ENCODE measurements at regions not wholly inside any gene's neighbourhood (a gene's known extent, or its start where the extent isn't known, plus 50 kb on each side); places are given as distances from the start of the nearest gene placed in this dataset.

- TF ChIP-seq STAT5B (CRISPR knock-in tag; IDR thresholded peaks at IDR 0.05) (no peak), ZNF468 (CRISPR knock-in tag; IDR thresholded peaks at IDR 0.05) (no peak), POLR2A (IDR thresholded peaks at IDR 0.05; ENCODE audit: insufficient read depth in 1 of 2, low read depth in 2 of 2, low read length in 2 of 2) (no peak), MZF1 (CRISPR knock-in tag; IDR thresholded peaks at IDR 0.05; ENCODE audit: borderline replicate concordance) (no peak), PHF8 (CRISPR knock-in tag; IDR thresholded peaks at IDR 0.05) (no peak)
- TF ChIP-seq, protein P1, sequence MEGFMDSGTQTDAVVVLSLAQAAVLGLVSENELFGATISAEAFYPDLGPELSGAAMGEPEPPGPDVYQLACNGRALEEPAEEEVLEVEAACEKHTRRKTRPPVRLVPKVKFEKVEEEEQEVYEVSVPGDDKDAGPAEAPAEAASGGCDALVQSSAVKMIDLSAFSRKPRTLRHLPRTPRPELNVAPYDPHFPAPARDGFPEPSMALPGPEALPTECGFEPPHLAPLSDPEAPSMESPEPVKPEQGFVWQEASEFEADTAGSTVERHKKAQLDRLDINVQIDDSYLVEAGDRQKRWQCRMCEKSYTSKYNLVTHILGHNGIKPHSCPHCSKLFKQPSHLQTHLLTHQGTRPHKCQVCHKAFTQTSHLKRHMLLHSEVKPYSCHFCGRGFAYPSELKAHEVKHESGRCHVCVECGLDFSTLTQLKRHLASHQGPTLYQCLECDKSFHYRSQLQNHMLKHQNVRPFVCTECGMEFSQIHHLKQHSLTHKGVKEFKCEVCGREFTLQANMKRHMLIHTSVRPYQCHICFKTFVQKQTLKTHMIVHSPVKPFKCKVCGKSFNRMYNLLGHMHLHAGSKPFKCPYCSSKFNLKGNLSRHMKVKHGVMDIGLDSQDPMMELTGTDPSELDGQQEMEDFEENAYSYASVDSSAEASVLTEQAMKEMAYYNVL (CRISPR knock-in tag; IDR thresholded peaks at IDR 0.05; ENCODE audit: borderline replicate concordance): no peak
- TF ChIP-seq, protein P2, sequence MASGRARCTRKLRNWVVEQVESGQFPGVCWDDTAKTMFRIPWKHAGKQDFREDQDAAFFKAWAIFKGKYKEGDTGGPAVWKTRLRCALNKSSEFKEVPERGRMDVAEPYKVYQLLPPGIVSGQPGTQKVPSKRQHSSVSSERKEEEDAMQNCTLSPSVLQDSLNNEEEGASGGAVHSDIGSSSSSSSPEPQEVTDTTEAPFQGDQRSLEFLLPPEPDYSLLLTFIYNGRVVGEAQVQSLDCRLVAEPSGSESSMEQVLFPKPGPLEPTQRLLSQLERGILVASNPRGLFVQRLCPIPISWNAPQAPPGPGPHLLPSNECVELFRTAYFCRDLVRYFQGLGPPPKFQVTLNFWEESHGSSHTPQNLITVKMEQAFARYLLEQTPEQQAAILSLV (CRISPR knock-in tag; IDR thresholded peaks at IDR 0.05; ENCODE audit: borderline replicate concordance): no peak
Observed at GRCh38 chr15:94610069-94610468, 378.7 kb downstream of the MCTP2 start.
